ENCODE measurements at regions not wholly inside any gene's neighbourhood (a gene's known extent, or its start where the extent isn't known, plus 50 kb on each side); places are given as distances from the start of the nearest gene placed in this dataset.

DNA sequence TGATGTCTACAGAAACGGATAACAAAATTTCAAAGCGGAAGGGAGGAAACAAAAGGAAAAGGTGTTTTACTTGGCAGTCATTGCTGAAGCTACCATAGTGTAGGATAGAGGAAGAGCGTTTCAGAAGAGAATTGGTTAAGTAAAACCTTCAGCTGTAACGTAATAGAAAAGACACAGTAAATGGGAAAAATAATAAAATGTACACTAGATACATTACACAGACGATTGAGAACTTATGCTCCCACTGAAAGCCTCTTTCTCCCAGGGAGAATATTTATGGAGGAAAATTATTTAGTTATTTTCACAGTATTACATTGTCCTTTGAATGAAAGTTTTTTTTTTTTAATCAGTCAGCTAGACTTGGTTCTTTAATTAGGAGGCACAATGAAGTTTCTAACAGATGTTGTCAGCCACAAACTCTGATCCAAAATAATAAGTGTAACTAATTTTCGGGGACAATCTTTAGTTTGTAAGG is 90.7 kb upstream of the PRDM1 start:
- Mint-ChIP-seq H3K36me3 (peaks cover 5% of the 10 kb centered on the region), H3K9me3 (no peaks in the 10 kb centered on the region), H3K4me3 (peak overlapping the region; percentile 69), H3K27ac (no peak overlapping the region), H3K4me1 (peaks cover 27% of the 10 kb centered on the region), H3K27me3 (peaks cover 74% of the 10 kb centered on the region)
- DNase-seq: no peak

DNA sequence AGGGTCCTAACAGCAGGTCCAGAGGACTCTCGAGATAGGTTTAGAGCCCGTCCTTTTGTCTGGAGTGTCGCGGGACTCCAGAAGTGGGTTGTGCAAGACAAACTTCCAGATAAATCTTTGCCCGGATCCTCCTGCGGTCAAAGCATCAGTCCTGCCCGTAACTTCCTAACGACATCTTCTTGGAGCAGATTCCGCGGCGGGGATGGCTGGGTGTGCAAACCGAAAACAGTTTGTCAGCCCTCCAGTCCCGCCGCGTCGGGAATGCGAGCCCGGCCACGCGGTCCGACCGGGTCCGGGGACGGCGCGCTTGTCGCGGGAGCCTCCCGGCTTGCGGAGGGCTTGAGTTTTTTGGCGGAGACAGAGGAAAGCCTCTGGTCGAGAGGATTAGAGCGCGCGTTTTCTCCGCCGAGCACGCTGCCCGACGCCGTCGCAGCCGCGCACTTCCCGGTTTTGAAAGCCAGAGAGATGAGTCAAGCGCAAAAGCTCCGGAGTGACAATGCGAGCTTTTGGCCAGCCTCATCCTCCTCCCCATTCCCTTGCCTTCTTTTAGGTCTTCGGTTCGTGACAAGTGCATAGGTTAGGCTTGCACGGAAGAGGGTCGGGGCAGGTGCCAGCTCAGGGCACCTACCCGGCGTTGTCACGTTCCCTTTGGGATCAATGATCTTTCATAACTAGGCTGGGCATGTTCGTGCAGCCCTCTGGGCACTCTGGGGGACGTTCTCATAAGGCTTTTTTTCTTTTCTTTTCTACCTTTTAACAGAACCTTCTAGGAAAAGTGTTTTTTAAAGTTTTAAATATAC is 91.3 kb upstream of the PRDM1 start:
- H3K27me3 Mint-ChIP-seq: peaks cover 76% of the 10 kb centered on the region
- DNase-seq: peak; percentile 46
- H3K4me3 Mint-ChIP-seq: peak overlapping the region; percentile 69
- peaks cover 27% of the 10 kb centered on the region for H3K4me1 Mint-ChIP-seq
- H3K9me3 Mint-ChIP-seq: no peaks in the 10 kb centered on the region
- peak overlapping the region; percentile 64 for H3K27ac Mint-ChIP-seq
- peaks cover 5% of the 10 kb centered on the region for H3K36me3 Mint-ChIP-seq

DNA sequence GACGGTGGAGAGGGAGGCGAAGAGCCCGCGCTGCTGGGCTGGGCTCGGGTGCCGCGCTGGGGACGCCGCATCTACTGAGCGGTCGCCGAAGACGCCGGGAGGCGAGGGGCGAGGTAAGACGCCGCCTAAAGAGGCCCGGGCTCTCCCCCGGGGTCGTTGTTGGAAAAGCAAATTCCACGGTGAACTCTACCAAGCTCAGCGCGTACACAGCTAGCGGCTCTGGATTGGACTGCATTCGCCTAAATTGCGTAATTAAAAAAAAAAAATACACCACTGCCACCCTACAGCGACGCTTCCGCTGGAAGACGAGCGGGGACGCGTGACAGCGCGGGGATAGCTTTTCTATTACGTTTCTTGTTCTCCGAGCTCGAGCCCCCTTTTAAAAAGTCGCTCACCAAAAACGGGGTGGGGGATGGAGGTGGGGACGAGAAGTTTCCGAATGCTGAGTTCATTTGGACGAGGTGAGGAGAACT is 92.0 kb upstream of the PRDM1 start:
- peaks cover 77% of the 10 kb centered on the region for H3K27me3 Mint-ChIP-seq
- H3K27ac Mint-ChIP-seq: peak overlapping the region; percentile 64
- H3K4me1 Mint-ChIP-seq: peaks cover 27% of the 10 kb centered on the region
- H3K4me3 Mint-ChIP-seq: peak overlapping the region; percentile 69
- DNase-seq: peak; percentile 34
- no peaks in the 10 kb centered on the region for H3K9me3 Mint-ChIP-seq
- peaks cover 5% of the 10 kb centered on the region for H3K36me3 Mint-ChIP-seq

DNA sequence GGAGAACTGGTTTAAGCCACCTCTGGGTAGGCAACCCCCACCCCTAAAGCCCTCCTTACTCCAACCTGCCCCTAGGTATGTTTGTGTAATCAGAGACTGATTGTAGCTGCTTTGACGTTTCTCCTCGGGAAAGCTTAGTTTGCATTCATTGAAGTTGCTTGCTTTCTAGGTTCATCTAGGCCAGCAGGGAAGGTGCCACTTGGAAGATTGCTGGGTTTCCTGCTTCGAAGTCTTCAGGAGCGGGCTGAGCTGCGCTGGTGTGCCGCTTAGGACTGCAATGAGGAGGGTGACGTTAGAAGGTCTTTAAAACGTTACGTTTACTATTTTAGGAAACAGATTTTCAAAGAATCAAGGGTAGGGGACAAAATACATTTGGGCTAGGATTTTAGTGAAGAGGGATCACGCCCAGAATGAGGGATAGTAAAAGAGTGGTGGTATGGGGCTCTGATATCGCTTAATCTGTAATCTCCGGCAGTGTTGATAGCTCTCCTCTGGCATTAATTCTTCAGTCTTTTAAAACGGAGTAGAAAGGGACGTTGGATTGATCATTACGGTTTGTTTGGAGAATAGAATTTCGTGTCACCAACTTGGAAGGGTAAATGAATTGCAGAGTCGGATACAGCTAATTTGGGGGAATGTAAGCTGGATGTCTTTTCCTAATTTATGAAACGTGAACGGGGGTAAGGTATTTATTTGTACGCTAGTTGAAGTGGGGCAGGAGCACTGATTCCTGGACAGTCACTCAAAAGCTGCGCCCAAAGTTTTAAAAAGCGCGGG is 92.6 kb upstream of the PRDM1 start:
- peaks cover 80% of the 10 kb centered on the region for H3K27me3 Mint-ChIP-seq
- H3K36me3 Mint-ChIP-seq: peaks cover 5% of the 10 kb centered on the region
- H3K9me3 Mint-ChIP-seq: no peaks in the 10 kb centered on the region
- DNase-seq: no peak
- H3K27ac Mint-ChIP-seq: peak overlapping the region; percentile 9
- H3K4me3 Mint-ChIP-seq: peak overlapping the region; percentile 69
- peaks cover 27% of the 10 kb centered on the region for H3K4me1 Mint-ChIP-seq

DNA sequence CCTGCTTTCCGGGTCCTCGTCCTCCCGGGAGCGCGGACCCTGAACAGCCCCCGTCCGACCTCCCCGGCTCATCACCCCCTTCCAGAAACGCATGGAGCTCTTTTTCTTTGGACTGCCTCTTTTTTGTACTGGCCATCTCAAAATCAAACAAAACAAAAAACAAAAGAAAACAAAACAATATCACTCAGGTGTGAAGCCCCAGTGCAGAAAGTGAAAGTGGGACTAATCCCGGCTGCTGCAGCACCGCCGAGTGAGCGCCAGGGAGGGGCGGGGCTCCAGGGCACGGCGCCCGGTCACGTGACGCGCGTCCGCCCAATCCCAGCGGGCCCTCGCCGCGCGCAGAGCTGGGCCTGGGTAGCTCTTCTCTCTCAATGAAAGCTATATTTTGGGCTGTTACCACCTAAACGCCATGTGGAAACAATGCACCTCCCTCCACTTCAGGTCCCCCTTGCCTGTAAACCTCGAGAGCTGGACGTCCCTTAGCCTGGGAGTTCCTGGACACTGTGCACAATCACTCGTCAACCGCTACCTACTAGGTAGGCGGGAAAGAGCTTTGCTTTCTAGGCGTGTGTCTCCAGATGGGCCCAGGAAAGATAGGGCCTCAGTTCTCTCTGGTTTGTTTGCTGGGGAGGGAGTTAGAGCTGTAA is 93.7 kb upstream of the PRDM1 start:
- Mint-ChIP-seq H3K27ac (peak overlapping the region; percentile 87), H3K27me3 (peaks cover 80% of the 10 kb centered on the region), H3K9me3 (no peaks in the 10 kb centered on the region), H3K36me3 (peaks cover 5% of the 10 kb centered on the region), H3K4me3 (peak overlapping the region; percentile 92), H3K4me1 (peaks cover 27% of the 10 kb centered on the region)
- DNase-seq: peak; percentile 92

DNA sequence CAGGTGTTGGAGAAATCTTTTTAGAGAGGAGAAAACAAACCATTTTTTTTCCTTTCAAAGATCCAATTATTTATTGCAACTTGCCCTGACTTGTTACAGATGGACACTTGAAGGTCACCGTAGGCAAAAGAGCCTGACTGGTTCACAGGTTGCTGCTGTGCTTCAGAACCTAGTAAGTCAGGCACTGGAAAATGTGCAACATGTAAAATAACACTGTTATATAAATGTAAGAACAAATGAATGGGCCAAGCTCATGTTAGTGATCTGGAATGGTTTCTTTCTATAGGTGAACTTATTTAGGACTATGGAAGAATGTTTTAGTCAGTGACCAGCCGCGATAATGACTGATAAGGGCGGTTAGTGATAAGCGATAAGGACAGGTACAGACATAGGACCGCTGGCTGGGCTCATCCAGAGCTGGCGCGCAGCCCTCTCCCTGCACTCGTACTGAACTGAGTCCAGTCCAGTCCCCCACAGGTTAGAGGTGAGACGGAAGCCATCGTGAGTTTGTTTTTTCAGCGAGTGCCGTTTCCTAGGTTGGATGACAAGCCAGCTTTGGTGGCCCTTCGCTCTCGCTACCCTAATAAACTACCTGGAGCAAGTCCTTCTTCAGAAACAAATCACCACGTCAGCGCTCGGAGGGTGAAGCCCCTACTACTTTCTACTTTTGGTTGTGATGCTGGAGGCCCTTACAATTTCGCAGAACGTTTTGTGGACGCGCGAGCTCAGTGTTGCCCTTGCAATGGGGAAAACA is 94.4 kb upstream of the PRDM1 start:
- Mint-ChIP-seq H3K9me3 (no peaks in the 10 kb centered on the region), H3K36me3 (peaks cover 5% of the 10 kb centered on the region), H3K27me3 (peaks cover 80% of the 10 kb centered on the region), H3K27ac (peak overlapping the region; percentile 87), H3K4me1 (peaks cover 27% of the 10 kb centered on the region), H3K4me3 (peak overlapping the region; percentile 92)
- peak; percentile 36 for DNase-seq

DNA sequence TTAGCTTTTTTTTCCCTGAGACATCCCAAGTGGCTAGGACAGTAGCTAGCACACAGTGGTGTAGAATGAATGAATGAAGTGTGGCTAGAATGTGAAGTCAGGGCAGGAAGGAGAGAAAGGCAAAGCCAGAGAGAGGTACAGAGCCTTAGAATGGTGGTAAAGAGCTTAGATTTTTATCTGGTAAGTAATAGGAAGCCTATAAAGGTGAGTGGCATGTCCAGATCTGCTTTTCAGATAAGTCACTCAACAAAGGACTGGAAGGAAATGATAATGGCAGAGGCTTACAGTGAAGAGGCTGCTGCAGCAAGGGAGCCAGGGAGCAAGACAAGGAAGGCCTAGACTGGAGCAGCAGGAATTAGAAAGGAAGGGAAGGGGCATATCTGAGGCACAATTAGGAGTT is 96.0 kb upstream of the PRDM1 start:
- peaks cover 81% of the 10 kb centered on the region for H3K27me3 Mint-ChIP-seq
- DNase-seq: no peak
- H3K27ac Mint-ChIP-seq: no peak overlapping the region
- peaks cover 30% of the 10 kb centered on the region for H3K4me1 Mint-ChIP-seq
- peaks cover 5% of the 10 kb centered on the region for H3K36me3 Mint-ChIP-seq
- no peak overlapping the region for H3K4me3 Mint-ChIP-seq
- no peaks in the 10 kb centered on the region for H3K9me3 Mint-ChIP-seq

DNA sequence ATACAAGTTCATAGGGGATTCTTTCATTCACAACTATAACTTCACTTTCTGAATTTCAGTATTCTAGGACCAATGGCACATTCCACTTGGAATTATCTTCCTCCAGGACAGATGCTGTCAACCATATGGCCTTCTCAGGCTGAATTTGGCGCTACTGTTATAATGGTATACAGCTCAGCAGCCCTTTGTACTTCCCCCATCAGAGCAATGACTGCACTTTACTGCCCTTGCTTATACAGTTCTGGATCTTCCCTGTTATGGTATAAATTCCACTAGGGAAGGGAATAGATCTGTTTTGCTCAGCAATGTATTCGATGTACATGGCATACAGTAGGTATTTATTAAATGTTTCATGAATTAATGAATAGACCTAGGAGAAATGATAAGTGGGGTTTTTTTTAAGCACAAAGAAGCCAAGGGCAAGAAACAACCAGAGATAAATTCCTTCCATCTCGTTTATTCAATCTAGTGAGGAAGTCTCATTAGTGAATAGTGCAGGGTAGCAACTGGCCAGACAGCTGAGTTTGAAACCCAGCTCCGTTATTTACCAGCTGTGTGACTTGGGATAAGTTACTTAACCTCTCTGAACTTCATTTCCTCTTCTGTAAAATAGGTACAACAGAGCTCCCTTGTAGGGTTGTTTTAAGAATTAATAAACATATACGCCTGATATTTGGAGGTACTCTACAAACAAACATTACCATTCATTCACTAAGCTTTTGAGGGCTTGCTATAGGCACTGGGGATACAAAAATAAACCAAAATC is 97.1 kb upstream of the PRDM1 start:
- H3K4me3 Mint-ChIP-seq: no peak overlapping the region
- peaks cover 26% of the 10 kb centered on the region for H3K4me1 Mint-ChIP-seq
- H3K27ac Mint-ChIP-seq: no peak overlapping the region
- H3K36me3 Mint-ChIP-seq: peaks cover 5% of the 10 kb centered on the region
- no peaks in the 10 kb centered on the region for H3K9me3 Mint-ChIP-seq
- no peak for DNase-seq
- peaks cover 86% of the 10 kb centered on the region for H3K27me3 Mint-ChIP-seq

DNA sequence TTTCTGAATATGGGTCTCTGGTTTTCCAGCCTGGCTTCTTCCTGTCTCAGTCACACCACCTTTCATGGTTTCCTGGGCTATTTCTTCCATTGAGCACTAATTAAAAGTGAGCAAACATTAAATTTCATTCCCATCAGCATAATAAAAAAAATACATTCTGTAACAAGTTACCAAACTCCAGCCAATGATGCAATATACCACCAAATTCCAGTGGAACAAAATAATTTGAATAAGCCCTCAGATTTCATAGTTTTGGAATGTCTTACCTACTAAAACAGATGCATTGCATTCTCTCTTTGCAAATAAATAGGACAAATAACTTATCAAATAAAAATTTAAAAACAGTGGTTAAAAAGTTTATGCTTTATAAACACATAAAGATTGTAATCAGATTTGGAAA is 97.8 kb upstream of the PRDM1 start:
- peaks cover 86% of the 10 kb centered on the region for H3K27me3 Mint-ChIP-seq
- no peak overlapping the region for H3K4me3 Mint-ChIP-seq
- no peaks in the 10 kb centered on the region for H3K9me3 Mint-ChIP-seq
- peaks cover 1% of the 10 kb centered on the region for H3K36me3 Mint-ChIP-seq
- H3K4me1 Mint-ChIP-seq: peaks cover 19% of the 10 kb centered on the region
- H3K27ac Mint-ChIP-seq: no peak overlapping the region
- DNase-seq: no peak

DNA sequence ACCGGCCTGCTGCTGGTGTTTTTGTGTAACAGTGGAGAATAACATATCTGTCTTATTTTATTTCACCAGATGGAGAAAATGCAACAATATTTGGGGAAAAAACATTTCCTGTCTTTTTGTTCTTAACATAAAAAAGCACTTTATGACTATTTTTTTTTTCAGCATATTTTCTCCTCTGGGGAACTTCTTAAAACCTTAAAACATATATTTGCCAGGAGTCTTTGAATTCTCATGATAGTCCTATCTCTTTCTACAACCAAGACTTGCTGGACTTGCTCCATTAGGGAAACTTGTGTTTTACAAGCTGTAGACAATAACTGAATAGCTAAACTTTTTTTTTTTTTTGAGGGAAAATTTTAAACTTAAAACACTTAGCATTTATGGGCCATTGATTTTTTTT is 98.6 kb upstream of the PRDM1 start:
- Mint-ChIP-seq H3K27me3 (peaks cover 88% of the 10 kb centered on the region), H3K36me3 (no peaks in the 10 kb centered on the region), H3K27ac (no peak overlapping the region), H3K4me3 (no peak overlapping the region), H3K9me3 (no peaks in the 10 kb centered on the region), H3K4me1 (peaks cover 12% of the 10 kb centered on the region)
- DNase-seq: no peak

DNA sequence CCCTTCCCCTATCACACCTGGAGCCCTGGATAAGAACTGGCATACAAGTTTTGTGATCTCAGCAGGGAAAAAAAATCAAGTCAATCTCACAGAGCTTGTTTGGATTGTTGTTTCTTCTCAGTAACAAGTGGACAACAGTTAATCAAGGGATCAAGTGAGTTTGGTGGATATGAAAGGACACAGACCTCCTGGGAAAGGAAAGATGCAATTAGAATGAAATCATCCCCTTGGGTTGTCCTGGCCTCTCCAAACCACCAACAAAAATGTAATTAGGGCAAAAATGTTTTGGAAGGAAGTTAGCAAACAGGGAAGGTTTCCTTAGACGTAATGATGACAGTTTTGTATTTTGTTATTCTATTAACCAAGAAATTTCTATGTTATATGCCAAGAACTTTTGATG is 99.1 kb upstream of the PRDM1 start:
- Mint-ChIP-seq H3K27ac (no peak overlapping the region), H3K4me1 (peaks cover 13% of the 10 kb centered on the region), H3K27me3 (peaks cover 94% of the 10 kb centered on the region), H3K36me3 (no peaks in the 10 kb centered on the region), H3K9me3 (no peaks in the 10 kb centered on the region), H3K4me3 (no peak overlapping the region)
- no peak for DNase-seq

DNA sequence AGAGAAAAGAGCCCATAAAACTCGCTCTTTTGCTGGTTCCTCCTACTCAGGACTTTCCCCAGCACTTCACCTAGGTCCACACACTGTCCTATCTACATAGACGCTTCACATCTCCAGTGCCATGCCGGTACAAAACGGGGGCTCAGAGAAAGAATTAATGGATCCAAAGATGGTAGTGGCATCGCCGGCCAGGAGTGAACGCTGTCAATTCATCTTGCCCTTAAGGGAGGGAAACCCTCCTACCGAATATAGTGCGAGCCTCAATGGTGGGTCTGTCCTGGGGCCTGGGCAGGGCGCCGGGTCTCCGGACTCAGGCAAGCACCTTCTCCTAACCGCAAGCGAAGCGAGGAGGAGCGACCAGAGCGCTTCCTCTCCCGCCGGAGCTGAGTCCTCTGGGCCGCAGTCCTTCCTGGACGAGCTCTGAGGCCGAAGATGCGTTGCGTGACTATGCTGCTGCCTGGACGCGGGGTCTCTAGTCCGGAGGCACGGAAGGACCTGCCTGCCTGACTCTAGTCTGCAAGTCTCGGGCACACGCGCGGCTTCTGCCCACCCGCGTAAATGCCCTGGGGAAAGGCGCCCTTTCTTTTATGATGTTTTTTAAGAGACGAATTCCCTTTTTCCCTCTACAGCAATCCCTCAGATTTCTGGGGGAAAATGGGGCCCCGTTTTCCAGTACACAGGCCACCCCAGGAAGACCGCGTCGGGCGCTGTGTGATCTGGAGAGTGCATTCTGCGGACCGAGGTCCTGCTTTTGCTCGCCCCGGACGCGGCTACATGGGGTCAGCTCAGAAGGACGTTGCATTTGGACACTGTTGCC is 100.1 kb upstream of the PRDM1 start:
- peaks cover 95% of the 10 kb centered on the region for H3K27me3 Mint-ChIP-seq
- H3K36me3 Mint-ChIP-seq: peaks cover under 1% of the 10 kb centered on the region
- DNase-seq: no peak
- H3K4me1 Mint-ChIP-seq: peaks cover 12% of the 10 kb centered on the region
- H3K9me3 Mint-ChIP-seq: peaks cover under 1% of the 10 kb centered on the region
- H3K4me3 Mint-ChIP-seq: no peak overlapping the region
- no peak overlapping the region for H3K27ac Mint-ChIP-seq

DNA sequence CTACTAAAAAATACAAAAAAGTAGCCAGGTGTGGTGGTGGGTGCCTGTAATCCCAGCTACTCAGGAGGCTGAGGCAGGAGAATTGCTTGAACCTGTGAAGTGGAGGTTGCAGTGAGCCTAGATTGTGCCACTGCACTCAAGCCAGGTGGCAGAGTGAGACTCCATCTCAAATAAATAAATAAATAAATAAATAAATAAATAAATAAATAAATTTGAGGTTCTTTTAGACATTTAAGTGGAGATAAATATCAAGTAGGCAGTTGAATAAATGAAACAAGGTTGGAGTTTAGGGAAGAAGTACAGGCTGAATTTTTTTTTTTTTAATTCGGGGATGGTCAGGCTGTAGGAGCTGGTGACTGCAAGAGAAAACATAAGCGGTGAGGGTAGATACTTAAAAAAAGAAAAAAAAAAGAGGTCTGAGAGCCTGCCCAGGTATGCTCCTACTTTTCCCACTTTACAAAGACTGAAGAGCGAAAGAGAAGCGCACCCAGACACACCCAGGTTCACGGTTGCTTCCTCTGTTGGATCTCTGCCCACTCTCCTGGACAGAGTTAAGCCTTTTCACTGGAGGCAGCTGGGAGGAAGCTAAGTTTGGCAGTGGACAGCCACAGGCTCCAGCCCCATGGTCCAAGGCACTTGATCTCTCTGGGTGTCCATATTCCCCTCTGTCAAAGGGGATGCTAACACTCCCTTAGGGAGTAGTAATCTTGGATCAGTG is 100.9 kb upstream of the PRDM1 start:
- Mint-ChIP-seq H3K4me1 (peaks cover 16% of the 10 kb centered on the region), H3K27me3 (peaks cover 96% of the 10 kb centered on the region), H3K36me3 (peaks cover 5% of the 10 kb centered on the region), H3K27ac (no peak overlapping the region), H3K4me3 (no peak overlapping the region), H3K9me3 (peaks cover 3% of the 10 kb centered on the region)
- no peak for DNase-seq

All from activated naive CD8-positive, alpha-beta T cell treated with anti-CD3 and anti-CD28 coated beads for 36 hours (primary cell).